ENCODE measurements at regions not wholly inside any gene's neighbourhood (a gene's known extent, or its start where the extent isn't known, plus 50 kb on each side); places are given as distances from the start of the nearest gene placed in this dataset.

GRCh38 chr2:58967736-58968135 is 726.6 kb upstream of the FANCL start:
- ATAC-seq: no peak
- no peak for DNase-seq (ENCODE audit: low spot score)

- DNase-seq (ENCODE audit: low spot score) (no peak), ATAC-seq (peak; percentile 55)
Measured at GRCh38 chr2:58965602-58966001, 724.5 kb upstream of the FANCL start.

GRCh38 chr2:58959996-58960395 is 718.9 kb upstream of the FANCL start:
- DNase-seq (ENCODE audit: low spot score) (no peak), ATAC-seq (no peak)

- no peak for ATAC-seq
- DNase-seq (ENCODE audit: low spot score): no peak
Measured at GRCh38 chr2:58957188-58957840, 716.2 kb upstream of the FANCL start.

- DNase-seq (ENCODE audit: low spot score) (no peak), ATAC-seq (no peak)
Measured at GRCh38 chr2:58954880-58955385, 713.8 kb upstream of the FANCL start.

- no peak for ATAC-seq
- DNase-seq (ENCODE audit: low spot score): no peak
Measured at GRCh38 chr2:58951722-58952121, 710.6 kb upstream of the FANCL start.

- ATAC-seq: no peak
- DNase-seq (ENCODE audit: low spot score): no peak
Measured at GRCh38 chr2:58950795-58951462, 709.8 kb upstream of the FANCL start.

- ATAC-seq (no peak), DNase-seq (ENCODE audit: low spot score) (no peak)
Measured at GRCh38 chr2:58939388-58939787, 698.3 kb upstream of the FANCL start.

- no peak for DNase-seq (ENCODE audit: low spot score)
- ATAC-seq: no peak
Measured at GRCh38 chr2:58938988-58939387, 697.9 kb upstream of the FANCL start.

- ATAC-seq (no peak), DNase-seq (ENCODE audit: low spot score) (no peak)
Measured at GRCh38 chr2:58932801-58933200, 691.7 kb upstream of the FANCL start.

- ATAC-seq (no peak), DNase-seq (ENCODE audit: low spot score) (no peak)
Measured at GRCh38 chr2:58930537-58930936, 689.4 kb upstream of the FANCL start.

GRCh38 chr2:58928973-58929372 is 687.8 kb upstream of the FANCL start:
- DNase-seq (ENCODE audit: low spot score) (no peak), ATAC-seq (no peak)

- ATAC-seq: no peak
- DNase-seq (ENCODE audit: low spot score): no peak
Measured at GRCh38 chr2:58928391-58928790, 687.3 kb upstream of the FANCL start.

GRCh38 chr2:58926112-58926511 is 685.0 kb upstream of the FANCL start:
- DNase-seq (ENCODE audit: low spot score) (no peak), ATAC-seq (no peak)

- ATAC-seq: peak; percentile 52
- DNase-seq (ENCODE audit: low spot score): no peak
Measured at GRCh38 chr2:58925676-58926081, 684.6 kb upstream of the FANCL start.

- no peak for DNase-seq (ENCODE audit: low spot score)
- ATAC-seq: no peak
Measured at GRCh38 chr2:58923869-58924268, 682.7 kb upstream of the FANCL start.

GRCh38 chr2:58922245-58922644 is 681.1 kb upstream of the FANCL start:
- no peak for ATAC-seq
- no peak for DNase-seq (ENCODE audit: low spot score)

- ATAC-seq: no peak
- DNase-seq (ENCODE audit: low spot score): no peak
Measured at GRCh38 chr2:58921676-58922075, 680.6 kb upstream of the FANCL start.

GRCh38 chr2:58920001-58920400 is 678.9 kb upstream of the FANCL start:
- no peak for DNase-seq (ENCODE audit: low spot score)
- ATAC-seq: no peak

- no peak for ATAC-seq
- DNase-seq (ENCODE audit: low spot score): no peak
Measured at GRCh38 chr2:58919316-58919715, 678.2 kb upstream of the FANCL start.

GRCh38 chr2:58918141-58918540 is 677.0 kb upstream of the FANCL start:
- DNase-seq (ENCODE audit: low spot score) (no peak), ATAC-seq (no peak)

GRCh38 chr2:58917596-58917995 is 676.5 kb upstream of the FANCL start:
- ATAC-seq: no peak

GRCh38 chr2:58916063-58916462 is 674.9 kb upstream of the FANCL start:
- ATAC-seq (no peak), DNase-seq (ENCODE audit: low spot score) (no peak)

More at GRCh38 chr2:58917596-58917995, 676.5 kb upstream of the FANCL start:
- DNase-seq (ENCODE audit: low spot score): no peak

Data from left lobe of liver (tissue), 2 donors.